Right lobe of liver (tissue), 4 donors: ENCODE measurements at regions not wholly inside any gene's neighbourhood (a gene's known extent, or its start where the extent isn't known, plus 50 kb on each side); places are given as distances from the start of the nearest gene placed in this dataset.

Source experiments
- CTCF ChIP-seq, 4 donors: fragments of 200-600 bp in 3 of 4; fragments of 450-650 bp in 1 of 4; IDR thresholded peaks; one replicate each; pipeline versions ENCODE4 v1.5.1 to v1.8.0; 2016 to 2022; ENCODE audit warnings: antibody characterized with exemption in 4 of 4, mild to moderate bottlenecking in 2 of 4
- POLR2A ChIP-seq: fragments of 450-650 bp; IDR thresholded peaks from one replicate; pipeline ENCODE4 v1.6.1; 2017; ENCODE audit warnings: antibody characterized with exemption, mild to moderate bottlenecking
- donor health status: DM: no; HTN: no; CAD: no.
- donor health status: DM: no; HTN: no; CAD: no.
- donor health status: DM: no; HTN: yes; CAD: no.

GRCh38 chr2:105627534-105627933, 117.2 kb upstream of the NCK2 start:
- TF ChIP-seq POLR2A (no peak), CTCF (IDR thresholded peaks at IDR 0.05) (no peak)
